BE2C (cell line): ENCODE measurements at regions not wholly inside any gene's neighbourhood (a gene's known extent, or its start where the extent isn't known, plus 50 kb on each side); places are given as distances from the start of the nearest gene placed in this dataset.

Experiments used
- DNase-seq: peaks from one replicate; pipeline ENCODE4 v3.0.0-alpha.2; 2020
- H3K27me3 ChIP-seq: fragments of 250-450 bp; sonication (Bioruptor Pico); 2 replicates; pipeline ENCODE4 v1.5.1; 2020; ENCODE audit warnings: mild to moderate bottlenecking
- H3K36me3 ChIP-seq: fragments of 250-450 bp; sonication (Bioruptor Pico); 2 replicates; pipeline ENCODE4 v1.5.1; 2020; ENCODE audit warnings: mild to moderate bottlenecking
- H3K4me1 ChIP-seq: fragments of 250-450 bp; sonication (Bioruptor Pico); 2 replicates; pipeline ENCODE4 v1.5.1; 2020
- H3K4me3 ChIP-seq: 2 replicates; pipeline ENCODE4 v1.5.1; 2011; ENCODE audit warnings: low read depth, low read length
- H3K9me3 ChIP-seq: fragments of 250-450 bp; sonication (Bioruptor Pico); 2 replicates; pipeline ENCODE4 v1.5.1; 2020
- CTCF ChIP-seq: IDR thresholded peaks from 2 replicates; pipeline ENCODE4 v1.5.1; 2012; ENCODE audit warnings: mild to moderate bottlenecking, low read depth, low read length

GRCh38 chr5:67426961-67427849 is 230.6 kb upstream of the CD180 start:
- no peak for DNase-seq
- no peak for TF ChIP-seq CTCF
- no peak overlapping the region for H3K4me3 ChIP-seq
- H3K9me3 ChIP-seq: no peaks in the 10 kb centered on the region
- H3K27me3 ChIP-seq: no peaks in the 10 kb centered on the region
- no peaks in the 10 kb centered on the region for H3K36me3 ChIP-seq
- H3K4me1 ChIP-seq: no peaks in the 10 kb centered on the region; the same call in 1 of the 2 replicates

GRCh38 chr5:67425514-67425913 is 228.9 kb upstream of the CD180 start:
- Histone ChIP-seq H3K4me1 (no peaks in the 10 kb centered on the region; the same call in 1 of the 2 replicates), H3K36me3 (no peaks in the 10 kb centered on the region), H3K4me3 (no peak overlapping the region), H3K9me3 (no peaks in the 10 kb centered on the region), H3K27me3 (no peaks in the 10 kb centered on the region)
- TF ChIP-seq CTCF: no peak
- no peak for DNase-seq

GRCh38 chr5:67417839-67418238 is 221.2 kb upstream of the CD180 start:
- peaks cover 4% of the 10 kb centered on the region; the same call in 1 of the 2 replicates for H3K4me1 ChIP-seq
- no peak overlapping the region for H3K4me3 ChIP-seq
- no peak for TF ChIP-seq CTCF
- H3K36me3 ChIP-seq: no peaks in the 10 kb centered on the region
- H3K27me3 ChIP-seq: no peaks in the 10 kb centered on the region
- H3K9me3 ChIP-seq: no peaks in the 10 kb centered on the region
- no peak for DNase-seq

- H3K4me3 ChIP-seq: no peak overlapping the region
- no peaks in the 10 kb centered on the region for H3K36me3 ChIP-seq
- H3K4me1 ChIP-seq: peaks cover 4% of the 10 kb centered on the region; the same call in 1 of the 2 replicates
- DNase-seq: no peak
- TF ChIP-seq CTCF: no peak
- no peaks in the 10 kb centered on the region for H3K9me3 ChIP-seq
- no peaks in the 10 kb centered on the region for H3K27me3 ChIP-seq
Measured at GRCh38 chr5:67416986-67417385, 220.4 kb upstream of the CD180 start.

- Histone ChIP-seq H3K36me3 (no peaks in the 10 kb centered on the region), H3K4me1 (peaks cover 4% of the 10 kb centered on the region; the same call in 1 of the 2 replicates), H3K27me3 (no peaks in the 10 kb centered on the region), H3K4me3 (no peak overlapping the region), H3K9me3 (no peaks in the 10 kb centered on the region)
- no peak for TF ChIP-seq CTCF
- DNase-seq: no peak
Measured at GRCh38 chr5:67416133-67416937, 219.7 kb upstream of the CD180 start.
